Neural progenitor cell (in vitro differentiated cells): ENCODE measurements at regions not wholly inside any gene's neighbourhood (a gene's known extent, or its start where the extent isn't known, plus 50 kb on each side); places are given as distances from the start of the nearest gene placed in this dataset.
A peak's percentile ranks its signal among the peaks of the same experiment; 100 is the strongest.

ENCODE experiments used
- DNase-seq: peaks from one replicate; pipeline ENCODE4 v3.0.0-alpha.2; 2016; ENCODE audit warnings: low spot score
- H2AFZ ChIP-seq: fragments of 200-600 bp; sonication (generic); replicated peaks from 2 replicates; pipeline ENCODE4 v1.6.1; 2016; ENCODE audit warnings: antibody characterized with exemption
- H3F3A ChIP-seq: fragments of 200-600 bp; sonication (generic); 2 replicates; pipeline ENCODE4 v1.6.1; 2016; ENCODE audit warnings: antibody characterized with exemption, low read depth
- H3K27ac ChIP-seq: fragments of 200-600 bp; sonication (generic); 2 replicates; pipeline ENCODE4 v1.5.1; 2016; ENCODE audit warnings: mild to moderate bottlenecking
- H3K27me3 ChIP-seq: fragments of 200-600 bp; sonication (generic); 2 replicates; pipeline ENCODE4 v1.6.1; 2016; ENCODE audit warnings: mild to moderate bottlenecking, moderate library complexity
- H3K36me3 ChIP-seq: fragments of 200-600 bp; sonication (generic); 2 replicates; pipeline ENCODE4 v1.5.1; 2016
- H3K4me1 ChIP-seq: fragments of 200-600 bp; sonication (generic); 2 replicates; pipeline ENCODE4 v1.6.1; 2016; ENCODE audit warnings: mixed run types
- H3K4me2 ChIP-seq: fragments of 200-600 bp; sonication (generic); 2 replicates; pipeline ENCODE4 v1.6.1; 2016
- H3K4me3 ChIP-seq: fragments of 200-600 bp; sonication (generic); 2 replicates; pipeline ENCODE4 v1.5.1; 2016
- H3K79me2 ChIP-seq: fragments of 200-600 bp; sonication (generic); 2 replicates; pipeline ENCODE4 v1.6.1; 2016; ENCODE audit warnings: low read depth
- H3K9ac ChIP-seq: fragments of 200-600 bp; sonication (generic); 2 replicates; pipeline ENCODE4 v1.6.1; 2016
- H3K9me3 ChIP-seq: fragments of 200-600 bp; sonication (generic); 2 replicates; pipeline ENCODE4 v1.5.1; 2016; ENCODE audit warnings: low read depth
- H4K20me1 ChIP-seq: fragments of 200-600 bp; sonication (generic); 2 replicates; pipeline ENCODE4 v1.6.1; 2016; ENCODE audit warnings: low read depth
- H3K27ac Mint-ChIP-seq: 3 replicates; pipeline ENCODE4 v1.8.0; 2021; ENCODE audit warnings: mixed read lengths
- H3K27me3 Mint-ChIP-seq: 2 replicates; pipeline ENCODE4 v1.8.0; 2022; ENCODE audit warnings: low read depth, mild to moderate bottlenecking, inconsistent platforms, moderate library complexity, mixed read lengths; ENCODE audit not compliant: insufficient read depth
- H3K36me3 Mint-ChIP-seq: 3 replicates; pipeline ENCODE4 v1.8.0; 2021; ENCODE audit warnings: mixed read lengths
- H3K4me1 Mint-ChIP-seq: 3 replicates; pipeline ENCODE4 v1.8.0; 2021; ENCODE audit warnings: mixed read lengths
- H3K4me3 Mint-ChIP-seq: 3 replicates; pipeline ENCODE4 v1.8.0; 2021; ENCODE audit warnings: mild to moderate bottlenecking, moderate library complexity, mixed read lengths
- H3K9me3 Mint-ChIP-seq: 3 replicates; pipeline ENCODE4 v1.8.0; 2020; ENCODE audit warnings: mixed read lengths
- CTCF ChIP-seq: fragments of 200-600 bp; sonication (generic); IDR thresholded peaks from 2 replicates; pipeline ENCODE4 v1.5.1; 2017; ENCODE audit warnings: antibody characterized with exemption, mild to moderate bottlenecking
- EZH2 ChIP-seq: fragments of 200-600 bp; sonication (generic); IDR thresholded peaks from 2 replicates; pipeline ENCODE4 v1.6.1; 2017; ENCODE audit warnings: antibody characterized with exemption, mild to moderate bottlenecking, moderate library complexity
- EZH2phosphoT487 ChIP-seq: fragments of 200-600 bp; sonication (generic); IDR thresholded peaks from 2 replicates; pipeline ENCODE4 v1.6.1; 2017; ENCODE audit warnings: antibody characterized with exemption

- H3K36me3 Mint-ChIP-seq: no peaks in the 10 kb centered on the region
- Histone ChIP-seq H3K4me1 (peaks cover 3% of the 10 kb centered on the region), H2AFZ (no peak overlapping the region), H3K27me3 (no peaks in the 10 kb centered on the region), H3K4me3 (no peak overlapping the region), H3K27ac (no peak overlapping the region), H4K20me1 (no peaks in the 10 kb centered on the region), H3K36me3 (no peaks in the 10 kb centered on the region), H3K9ac (no peak overlapping the region), H3K4me2 (no peak overlapping the region), H3F3A (no peaks in the 10 kb centered on the region), H3K9me3 (no peaks in the 10 kb centered on the region), H3K79me2 (no peaks in the 10 kb centered on the region)
- no peaks in the 10 kb centered on the region for H3K4me1 Mint-ChIP-seq
- TF ChIP-seq CTCF (peak; percentile 41), EZH2phosphoT487 (no peak), EZH2 (no peak)
- no peak for DNase-seq
- H3K27me3 Mint-ChIP-seq: no peaks in the 10 kb centered on the region
- H3K9me3 Mint-ChIP-seq: no peaks in the 10 kb centered on the region
- H3K4me3 Mint-ChIP-seq: no peak overlapping the region
- no peak overlapping the region for H3K27ac Mint-ChIP-seq
Observed at GRCh38 chr4:66688674-66689073, 856.6 kb downstream of the CENPC start.

- no peaks in the 10 kb centered on the region for H3K36me3 ChIP-seq
- H3K9ac ChIP-seq: no peak overlapping the region
- H3K9me3 Mint-ChIP-seq: no peaks in the 10 kb centered on the region
- no peak overlapping the region for H3K27ac Mint-ChIP-seq
- no peak overlapping the region for H3K4me3 Mint-ChIP-seq
- H3K27me3 ChIP-seq: no peaks in the 10 kb centered on the region
- TF ChIP-seq CTCF: no peak
- no peak for TF ChIP-seq EZH2phosphoT487
- no peak for TF ChIP-seq EZH2
- H3K79me2 ChIP-seq: no peaks in the 10 kb centered on the region
- H3K4me1 Mint-ChIP-seq: no peaks in the 10 kb centered on the region
- H3K9me3 ChIP-seq: no peaks in the 10 kb centered on the region
- H3K36me3 Mint-ChIP-seq: no peaks in the 10 kb centered on the region
- H4K20me1 ChIP-seq: no peaks in the 10 kb centered on the region
- DNase-seq: no peak
- no peaks in the 10 kb centered on the region for H3K27me3 Mint-ChIP-seq
- no peak overlapping the region for H3K27ac ChIP-seq
- H3K4me2 ChIP-seq: no peak overlapping the region
- no peak overlapping the region for H2AFZ ChIP-seq
- no peaks in the 10 kb centered on the region for H3F3A ChIP-seq
- H3K4me1 ChIP-seq: no peaks in the 10 kb centered on the region
- H3K4me3 ChIP-seq: no peak overlapping the region
Observed at GRCh38 chr4:66687459-66687858, 857.8 kb downstream of the CENPC start.

GRCh38 chr4:66681962-66682361 lies 863.3 kb downstream of the CENPC start:
- no peak overlapping the region for H3K9ac ChIP-seq
- no peaks in the 10 kb centered on the region for H3F3A ChIP-seq
- H3K4me3 ChIP-seq: no peak overlapping the region
- H3K27ac ChIP-seq: no peak overlapping the region
- no peaks in the 10 kb centered on the region for H3K79me2 ChIP-seq
- Mint-ChIP-seq H3K27ac (no peak overlapping the region), H3K4me3 (no peak overlapping the region), H3K9me3 (peaks cover 7% of the 10 kb centered on the region), H3K4me1 (no peaks in the 10 kb centered on the region), H3K27me3 (no peaks in the 10 kb centered on the region), H3K36me3 (no peaks in the 10 kb centered on the region)
- DNase-seq: no peak
- no peak overlapping the region for H2AFZ ChIP-seq
- TF ChIP-seq EZH2phosphoT487 (no peak), EZH2 (no peak), CTCF (no peak)
- H3K27me3 ChIP-seq: no peaks in the 10 kb centered on the region
- no peaks in the 10 kb centered on the region for H3K4me1 ChIP-seq
- no peaks in the 10 kb centered on the region for H4K20me1 ChIP-seq
- no peaks in the 10 kb centered on the region for H3K36me3 ChIP-seq
- peaks cover 4% of the 10 kb centered on the region for H3K9me3 ChIP-seq
- H3K4me2 ChIP-seq: no peak overlapping the region

GRCh38 chr4:66667249-66667648 lies 878.1 kb downstream of the CENPC start:
- no peaks in the 10 kb centered on the region for H3K79me2 ChIP-seq
- no peaks in the 10 kb centered on the region for H3K4me1 Mint-ChIP-seq
- TF ChIP-seq CTCF (no peak), EZH2phosphoT487 (no peak), EZH2 (no peak)
- no peaks in the 10 kb centered on the region for H3K36me3 Mint-ChIP-seq
- no peaks in the 10 kb centered on the region for H3F3A ChIP-seq
- no peak for DNase-seq
- H3K9me3 ChIP-seq: no peaks in the 10 kb centered on the region
- H3K9me3 Mint-ChIP-seq: no peaks in the 10 kb centered on the region
- H3K27ac ChIP-seq: no peak overlapping the region
- H3K27me3 ChIP-seq: no peaks in the 10 kb centered on the region
- H3K27ac Mint-ChIP-seq: no peak overlapping the region
- no peak overlapping the region for H2AFZ ChIP-seq
- H3K36me3 ChIP-seq: no peaks in the 10 kb centered on the region
- no peak overlapping the region for H3K4me3 ChIP-seq
- H3K4me2 ChIP-seq: no peak overlapping the region
- H3K4me3 Mint-ChIP-seq: no peak overlapping the region
- no peak overlapping the region for H3K9ac ChIP-seq
- H3K4me1 ChIP-seq: no peaks in the 10 kb centered on the region
- H3K27me3 Mint-ChIP-seq: peaks cover 4% of the 10 kb centered on the region
- H4K20me1 ChIP-seq: no peaks in the 10 kb centered on the region
